ENCODE measurements at regions not wholly inside any gene's neighbourhood (a gene's known extent, or its start where the extent isn't known, plus 50 kb on each side); places are given as distances from the start of the nearest gene placed in this dataset.

DNA sequence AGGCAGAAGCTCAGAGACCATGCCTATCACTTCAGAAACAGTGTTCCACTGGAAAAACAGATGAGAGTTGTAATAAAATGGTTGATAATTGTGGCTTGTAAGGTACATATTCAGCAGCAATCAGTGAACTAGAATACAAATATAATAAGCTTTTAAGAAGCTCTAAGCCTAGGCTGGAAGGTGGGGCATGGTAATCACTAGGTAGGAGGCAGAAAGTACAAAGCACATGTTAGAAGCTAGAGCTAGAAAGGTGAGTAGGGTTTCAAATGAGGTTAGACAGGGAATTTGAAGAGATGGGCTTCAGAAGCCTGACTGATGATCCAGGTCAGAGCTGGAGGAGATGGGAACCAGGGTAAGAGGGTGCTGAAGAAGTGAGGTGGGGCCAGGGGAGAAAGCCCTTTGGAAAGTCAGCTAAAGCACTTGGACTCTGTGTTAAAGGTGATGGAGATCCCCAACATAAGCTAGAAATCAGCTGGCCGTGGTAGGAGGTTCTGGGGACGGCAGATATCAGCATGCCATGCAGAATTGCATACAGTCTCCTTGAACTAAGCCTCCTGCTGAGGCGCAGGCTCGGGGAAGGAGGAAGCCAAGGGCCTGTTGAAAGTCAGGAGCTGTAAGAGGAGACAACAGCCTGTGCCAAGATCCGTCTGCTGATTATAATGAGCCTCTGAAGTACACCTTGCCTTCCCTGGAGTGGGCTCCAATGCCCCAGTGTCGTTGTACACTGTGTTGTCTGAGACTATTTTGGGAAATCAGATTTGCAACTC, 659.4 kb downstream of the BCL11B start:
- DNase-seq (ENCODE audit: low spot score), result no peak

GRCh38 chr14:98614741-98615140, 657.3 kb downstream of the BCL11B start:
- no peak for DNase-seq (ENCODE audit: low spot score)

- no peak for DNase-seq (ENCODE audit: low spot score)
These were observed 649.6 kb downstream of the BCL11B start for GRCh38 chr14:98622208-98623051.

GRCh38 chr14:98623788-98624415, 648.1 kb downstream of the BCL11B start:
- no peak for DNase-seq (ENCODE audit: low spot score)

DNA sequence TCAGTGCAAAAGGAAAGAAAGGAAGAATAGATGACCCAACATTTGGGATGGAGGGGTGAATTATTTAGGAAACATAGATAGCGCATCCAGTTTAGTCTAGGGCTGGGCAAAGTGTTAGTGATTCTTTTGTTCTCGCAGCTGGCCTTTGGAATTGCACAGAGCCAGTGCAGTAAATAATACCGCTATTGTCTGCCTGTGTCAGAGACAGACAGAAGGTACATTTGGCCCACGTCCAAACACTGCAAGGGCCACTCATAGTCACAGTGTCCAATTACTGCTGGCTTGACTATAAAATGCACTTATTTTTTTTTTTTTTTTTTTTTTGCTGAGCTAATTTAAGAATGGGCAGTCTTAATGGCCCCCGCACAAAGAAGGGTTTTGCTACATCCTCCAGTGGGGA, 638.6 kb downstream of the BCL11B start:
- DNase-seq (ENCODE audit: low spot score), result peak; percentile 98

- DNase-seq (ENCODE audit: low spot score), result peak; percentile 6
These were observed 637.8 kb downstream of the BCL11B start for GRCh38 chr14:98634043-98634820.

DNA sequence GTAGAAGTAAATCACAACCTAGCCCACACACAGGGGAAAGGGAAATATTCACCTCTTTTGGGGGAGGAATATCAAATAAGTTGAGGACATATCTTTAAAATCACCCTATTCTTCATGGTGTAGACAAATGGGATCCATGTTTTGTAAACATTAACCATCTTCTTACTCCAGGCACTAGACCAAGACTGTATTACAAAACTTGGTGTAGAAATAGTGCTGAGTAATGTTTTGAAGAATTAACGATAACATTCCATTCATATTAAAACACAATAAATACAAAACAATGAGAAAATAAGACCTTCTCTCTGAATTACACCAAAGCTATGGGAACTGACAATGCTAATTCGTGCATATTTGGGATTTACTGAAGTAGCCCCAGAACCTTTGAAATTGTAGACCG, 633.6 kb downstream of the BCL11B start:
- DNase-seq (ENCODE audit: low spot score), result no peak

DNA sequence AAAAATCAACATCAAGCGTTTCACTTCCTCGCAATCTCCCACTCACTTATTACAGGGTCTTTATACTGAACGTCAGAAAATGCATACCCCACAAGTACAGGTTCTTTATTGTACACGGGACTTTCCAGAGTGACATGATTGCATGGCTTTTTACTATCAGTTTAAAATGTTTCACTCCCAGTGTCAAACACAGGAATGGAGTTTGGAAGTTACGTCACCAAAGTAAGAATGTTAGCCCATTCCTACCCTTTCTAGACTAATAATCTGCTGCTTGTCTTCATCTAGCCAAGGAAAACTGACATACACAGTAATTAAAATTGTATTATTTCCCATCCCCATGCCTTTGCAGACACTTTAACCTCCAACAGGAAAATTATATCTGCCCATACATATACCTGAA, 624.2 kb downstream of the BCL11B start:
- no peak for DNase-seq (ENCODE audit: low spot score)

- DNase-seq (ENCODE audit: low spot score), result no peak
These were observed 621.0 kb downstream of the BCL11B start for GRCh38 chr14:98651037-98651436.

- DNase-seq (ENCODE audit: low spot score), result no peak
These were observed 607.0 kb downstream of the BCL11B start for GRCh38 chr14:98665007-98665406.

GRCh38 chr14:98666545-98666944, 605.5 kb downstream of the BCL11B start:
- DNase-seq (ENCODE audit: low spot score), result no peak

DNA sequence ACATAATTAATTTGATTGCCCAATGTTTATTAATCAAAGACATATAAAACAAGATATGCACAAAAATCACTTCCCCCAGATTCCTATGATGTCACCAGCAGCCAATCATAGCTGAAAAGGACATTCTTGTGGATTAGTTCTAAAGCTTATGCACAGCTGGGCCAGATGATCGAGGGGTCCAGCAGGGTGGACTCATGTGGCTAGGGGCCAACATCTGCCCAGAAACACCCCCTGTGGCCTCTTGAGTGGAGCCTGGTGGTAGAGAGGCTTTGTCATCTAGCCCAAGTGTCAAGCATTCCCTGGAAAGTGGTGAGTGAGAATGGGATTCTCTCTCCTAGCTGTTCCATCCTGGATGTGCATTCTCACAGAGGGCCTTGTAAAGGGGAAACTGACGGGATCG, 590.0 kb downstream of the BCL11B start:
- DNase-seq (ENCODE audit: low spot score), result no peak

- DNase-seq (ENCODE audit: low spot score), result no peak
These were observed 589.3 kb downstream of the BCL11B start for GRCh38 chr14:98682726-98683125.

GRCh38 chr14:98684468-98684867, 587.5 kb downstream of the BCL11B start:
- no peak for DNase-seq (ENCODE audit: low spot score)

DNA sequence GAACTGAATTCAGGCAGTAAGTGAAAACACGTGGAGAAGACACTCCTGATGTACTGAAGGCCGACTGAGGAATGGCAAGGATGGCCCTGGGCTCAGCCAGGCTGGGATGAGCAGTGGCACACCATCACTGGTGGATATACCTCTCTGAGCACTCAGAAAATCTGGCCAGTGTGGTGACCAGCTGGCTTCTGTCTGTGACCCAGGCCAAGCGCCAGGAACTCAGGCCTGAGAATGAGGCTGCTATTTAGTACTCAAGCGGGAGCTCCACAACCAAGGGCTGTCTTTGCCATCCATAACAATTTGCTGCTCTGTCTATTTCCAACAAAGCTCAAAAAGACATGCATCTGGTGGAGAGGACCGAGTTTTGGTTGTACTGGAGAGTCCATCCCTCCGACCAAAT, 586.3 kb downstream of the BCL11B start:
- DNase-seq (ENCODE audit: low spot score), result peak; percentile 38

DNA sequence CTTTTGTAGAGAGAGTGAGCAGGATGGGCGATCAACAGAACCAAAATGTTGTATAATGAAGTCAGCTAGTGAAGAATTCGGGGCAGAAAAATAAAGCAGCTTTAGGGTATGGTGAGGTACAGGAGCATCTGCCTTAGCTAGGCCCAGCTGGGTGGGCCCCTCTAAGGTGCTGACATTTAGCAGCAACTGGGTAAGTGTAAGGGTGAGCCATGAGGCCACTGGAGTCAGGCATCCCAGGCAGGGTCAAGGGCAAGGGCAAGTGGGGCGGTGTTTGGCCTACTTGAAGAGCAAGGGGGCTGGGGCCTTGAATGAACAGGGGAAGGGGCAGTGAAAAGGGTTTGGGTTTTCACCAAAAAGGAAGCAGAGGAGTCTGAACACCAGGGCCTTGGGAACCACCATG, 583.6 kb downstream of the BCL11B start:
- DNase-seq (ENCODE audit: low spot score), result no peak

DNA sequence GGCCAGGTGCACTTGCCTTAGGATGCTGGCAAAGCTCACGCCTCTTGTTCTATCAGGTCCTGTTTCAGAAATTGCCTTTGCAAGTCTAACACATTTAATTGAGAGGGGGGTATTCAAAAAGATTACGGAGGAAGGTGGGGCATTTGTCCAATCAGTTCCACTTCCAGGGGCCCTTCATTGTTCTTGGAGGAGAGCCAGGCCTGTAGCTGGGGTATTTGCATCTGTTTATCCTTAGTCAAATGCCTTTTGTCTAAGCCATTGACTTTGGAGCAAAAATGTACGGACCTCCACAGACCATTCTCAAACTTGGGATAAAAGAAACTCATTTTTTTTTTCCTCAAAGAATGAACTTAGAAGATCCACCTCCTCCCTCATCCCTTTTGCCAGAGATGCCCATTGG, 582.0 kb downstream of the BCL11B start:
- DNase-seq (ENCODE audit: low spot score), result no peak

GRCh38 chr14:98692832-98693231, 579.2 kb downstream of the BCL11B start:
- DNase-seq (ENCODE audit: low spot score), result no peak

DNA sequence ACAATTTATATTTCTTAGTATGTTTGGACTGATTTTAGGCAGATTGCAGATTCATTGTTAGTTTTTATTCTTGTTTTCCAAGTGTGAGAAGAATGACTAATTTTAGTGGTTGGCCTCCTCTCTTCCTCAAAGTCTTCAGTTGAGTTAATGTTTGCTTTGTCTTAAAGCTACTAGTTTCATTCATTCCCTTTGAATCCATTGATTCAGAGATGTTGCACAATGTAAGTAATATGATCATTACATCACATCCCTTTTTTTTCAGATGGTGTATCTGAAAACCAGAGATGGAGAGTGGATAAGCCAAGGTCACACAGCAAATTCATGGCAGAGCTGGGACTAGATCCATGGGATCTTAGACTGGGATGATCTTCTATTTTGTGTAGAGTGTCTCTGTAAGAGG, 577.5 kb downstream of the BCL11B start:
- no peak for DNase-seq (ENCODE audit: low spot score)

DNA sequence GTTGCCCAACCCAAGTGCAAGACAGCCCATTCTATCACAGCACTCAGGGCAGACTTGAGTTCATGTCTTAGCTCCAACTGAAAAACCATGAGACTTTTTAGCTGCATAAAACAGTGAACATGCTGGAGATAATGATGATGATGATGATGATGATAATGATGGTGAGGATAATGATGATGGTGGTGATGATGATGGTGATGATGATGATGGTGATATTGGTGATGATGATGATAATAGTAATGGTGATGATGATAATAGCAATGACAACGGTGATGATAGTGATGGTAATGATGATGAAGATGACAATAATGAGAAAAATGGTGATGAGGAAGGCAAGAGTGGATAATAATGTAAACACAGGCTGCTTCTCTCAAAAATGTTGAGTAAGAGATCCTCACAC, 576.2 kb downstream of the BCL11B start:
- no peak for DNase-seq (ENCODE audit: low spot score)

DNA sequence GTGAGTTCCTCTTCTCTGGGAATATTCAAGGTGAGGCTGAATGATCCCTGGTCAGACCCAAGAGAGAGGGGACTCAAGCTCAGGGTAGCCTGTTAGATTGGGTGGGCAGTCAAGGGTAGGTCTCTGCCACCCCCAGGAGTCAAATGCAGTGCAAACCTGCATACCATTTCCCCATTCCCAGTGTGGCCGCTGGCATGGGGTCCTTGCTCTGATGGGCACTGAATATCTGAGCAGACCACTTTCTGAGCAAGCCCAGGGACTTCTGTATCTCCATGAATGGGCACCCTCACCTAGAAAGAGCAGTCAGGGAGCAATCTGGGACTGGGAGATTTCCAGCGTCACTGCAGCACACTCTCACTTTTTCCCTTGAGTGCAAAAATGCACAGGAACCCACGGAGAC, 573.7 kb downstream of the BCL11B start:
- no peak for DNase-seq (ENCODE audit: low spot score)

DNA sequence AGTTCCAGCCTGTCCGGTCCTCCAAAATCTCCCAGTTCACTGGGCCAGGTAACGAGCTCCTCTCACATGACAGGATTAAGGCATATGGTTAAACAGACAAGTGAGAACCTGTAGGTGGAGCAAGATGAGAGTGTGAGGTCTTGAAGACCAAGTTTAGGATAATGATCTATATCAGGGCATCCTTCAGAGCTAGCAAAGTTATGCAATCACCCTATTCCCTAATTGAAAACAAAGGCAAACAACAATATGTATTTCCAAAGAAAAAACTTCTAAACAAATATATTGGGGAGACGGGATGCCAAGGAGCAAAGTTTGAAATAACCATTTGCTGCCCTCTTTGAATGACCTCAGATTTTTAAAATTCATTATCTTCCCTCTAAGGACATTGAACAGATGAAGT, 571.2 kb downstream of the BCL11B start:
- DNase-seq (ENCODE audit: low spot score), result no peak
